Kidney (tissue), 13 donors: ENCODE measurements at regions not wholly inside any gene's neighbourhood (a gene's known extent, or its start where the extent isn't known, plus 50 kb on each side); places are given as distances from the start of the nearest gene placed in this dataset.

Experiments used
- DNase-seq, 5 donors: peaks; one replicate each; pipeline ENCODE4 v3.0.0-alpha.2; 2013 to 2020
- FAIRE-seq: peaks from 2 replicates; lab custom pipeline; 2012; peaks lifted over from hg19 to GRCh38; lab: Jason Lieb, UNC
- H3K27ac ChIP-seq, 2 donors: one replicate each; pipeline ENCODE4 v1.7.0; 2013; ENCODE audit warnings: low read depth in 2 of 2, low read length in 2 of 2, inconsistent platforms in 1 of 2
- H3K27me3 ChIP-seq: one replicate; pipeline ENCODE4 v1.7.1; 2013; ENCODE audit warnings: low read length, inconsistent platforms; ENCODE audit not compliant: control insufficient read depth, insufficient read depth
- H3K36me3 ChIP-seq, 3 donors: one replicate each; pipeline versions ENCODE4 v1.7.0 to v1.7.1; 2013; ENCODE audit warnings: low read length in 3 of 3, control low read depth in 1 of 3, inconsistent platforms in 1 of 3; ENCODE audit not compliant: insufficient read depth in 3 of 3, control insufficient read depth in 2 of 3
- H3K4me1 ChIP-seq, 3 donors: one replicate each; pipeline versions ENCODE4 v1.7.0 to v1.7.1; 2013; ENCODE audit warnings: low read length in 3 of 3, inconsistent platforms in 1 of 3, low read depth in 1 of 3; ENCODE audit not compliant: control insufficient read depth in 2 of 3, insufficient read depth in 2 of 3
- H3K4me3 ChIP-seq, 3 donors: one replicate each; pipeline versions ENCODE4 v1.7.0 to v1.8.1; 2013; ENCODE audit warnings: low read length in 3 of 3, control low read depth in 1 of 3, inconsistent platforms in 1 of 3
- H3K9ac ChIP-seq, 3 donors: one replicate each; pipeline versions ENCODE4 v1.7.0 to v1.7.1; 2013; ENCODE audit warnings: low read length in 3 of 3, control low read depth in 1 of 3, inconsistent platforms in 1 of 3
- H3K9me3 ChIP-seq, 3 donors: one replicate each; pipeline versions ENCODE4 v1.7.0 to v1.7.1; 2013; ENCODE audit warnings: low read length in 3 of 3, control low read depth in 1 of 3, inconsistent platforms in 1 of 3; ENCODE audit not compliant: control insufficient read depth in 2 of 3, insufficient read depth in 1 of 3
- CTCF ChIP-seq: IDR thresholded peaks from 3 replicates; pipeline ENCODE4 v1.5.1; 2012; ENCODE audit warnings: mild to moderate bottlenecking, moderate library complexity, borderline replicate concordance; ENCODE audit not compliant: insufficient read depth; ENCODE audit errors: extremely low read depth
- intact Hi-C: fragments of 100-400 bp; cut with DNase I; formaldehyde crosslinking; loops from one replicate; pipeline ENCODE4 v1.11.1; 2022
- donor health status: control.
- donor health status: control.
- donor health status: control.
- donor health status: control.
- donor health status: control.
- donor health status: DM: yes; HTN: yes; CAD: no.
- donor health status: Normal renal cell carcinoma (clear cell type).

- intact Hi-C loops, result no loop called here
- Histone ChIP-seq H3K4me1 (no peaks in the 10 kb centered on the region), H3K9ac (no peak overlapping the region), H3K27ac (no peak overlapping the region), H3K27me3 (no peaks in the 10 kb centered on the region), H3K36me3 (no peaks in the 10 kb centered on the region), H3K4me3 (no peak overlapping the region), H3K9me3 (no peaks in the 10 kb centered on the region)
- DNase-seq (no peak), FAIRE-seq (no peak)
- TF ChIP-seq CTCF, result no peak
Measured at GRCh38 chr6:142002825-142003405, 129.8 kb upstream of the GJE1 start.

- Histone ChIP-seq H3K9ac (no peak overlapping the region), H3K27ac (no peak overlapping the region), H3K27me3 (no peaks in the 10 kb centered on the region), H3K9me3 (no peaks in the 10 kb centered on the region), H3K4me3 (no peak overlapping the region), H3K36me3 (no peaks in the 10 kb centered on the region), H3K4me1 (no peaks in the 10 kb centered on the region)
- DNase-seq, result no peak
- no peak for FAIRE-seq
- TF ChIP-seq CTCF, result no peak
- intact Hi-C loops, result no loop called here
Measured at GRCh38 chr6:141996823-141997222, 135.9 kb upstream of the GJE1 start.

GRCh38 chr6:141992109-141992508 lies 140.6 kb upstream of the GJE1 start:
- H3K36me3 ChIP-seq, result no peaks in the 10 kb centered on the region
- no peak for TF ChIP-seq CTCF
- no peak overlapping the region for H3K9ac ChIP-seq
- H3K4me3 ChIP-seq, result no peak overlapping the region
- no peaks in the 10 kb centered on the region for H3K27me3 ChIP-seq
- no peak for FAIRE-seq
- no peak for DNase-seq
- H3K27ac ChIP-seq, result no peak overlapping the region
- H3K9me3 ChIP-seq, result no peaks in the 10 kb centered on the region
- peaks cover 0 to 6% (median 2%) of the 10 kb centered on the region in 3 donors for H3K4me1 ChIP-seq
- intact Hi-C loops, result no loop called here

GRCh38 chr6:141990840-141991239 lies 141.9 kb upstream of the GJE1 start:
- no peak for FAIRE-seq

More at GRCh38 chr6:141990840-141991239, 141.9 kb upstream of the GJE1 start:
- intact Hi-C loops, result no loop called here
- Histone ChIP-seq H3K4me1 (peaks cover 0 to 6% (median 2%) of the 10 kb centered on the region in 3 donors), H3K4me3 (no peak overlapping the region), H3K27ac (no peak overlapping the region), H3K27me3 (no peaks in the 10 kb centered on the region), H3K9me3 (no peaks in the 10 kb centered on the region), H3K9ac (no peak overlapping the region), H3K36me3 (no peaks in the 10 kb centered on the region)
- no peak for TF ChIP-seq CTCF
- no peak for DNase-seq
